Cardiac muscle cell (in vitro differentiated cells and primary cell): ENCODE measurements at regions not wholly inside any gene's neighbourhood (a gene's known extent, or its start where the extent isn't known, plus 50 kb on each side); places are given as distances from the start of the nearest gene placed in this dataset.

Experiments used
- DNase-seq, 2 donors: peaks; one replicate each; pipeline versions ENCODE4 v3.0.0 to v3.0.0-alpha.2; 2010 to 2017; ENCODE audit warnings: low read depth in 1 of 2, low spot score in 1 of 2
- H3K27ac ChIP-seq: fragments of 200-600 bp; sonication (generic); 2 replicates; pipeline ENCODE4 v1.5.1; 2016
- H3K27me3 ChIP-seq: fragments of 200-600 bp; sonication (generic); 2 replicates; pipeline ENCODE4 v1.6.0; 2016; ENCODE audit warnings: control low read depth
- H3K36me3 ChIP-seq: fragments of 200-600 bp; sonication (generic); 2 replicates; pipeline ENCODE4 v1.5.1; 2016; ENCODE audit warnings: control low read depth
- H3K4me1 ChIP-seq: fragments of 200-600 bp; sonication (generic); 2 replicates; pipeline ENCODE4 v1.8.1; 2017; ENCODE audit warnings: low read depth, mild to moderate bottlenecking, mixed run types
- H3K4me3 ChIP-seq: fragments of 200-600 bp; sonication (generic); 2 replicates; pipeline ENCODE4 v1.5.1; 2016; ENCODE audit warnings: mild to moderate bottlenecking
- H3K9me3 ChIP-seq: fragments of 200-600 bp; sonication (generic); 2 replicates; pipeline ENCODE4 v1.5.1; 2017; ENCODE audit warnings: low read depth, mild to moderate bottlenecking, control low read depth
- CTCF ChIP-seq: IDR thresholded peaks from 2 replicates; pipeline ENCODE4 v1.5.1; 2012; ENCODE audit warnings: low read depth, mild to moderate bottlenecking, low read length

- Histone ChIP-seq H3K36me3 (no peaks in the 10 kb centered on the region), H3K9me3 (no peaks in the 10 kb centered on the region), H3K27ac (no peak overlapping the region), H3K4me3 (no peak overlapping the region), H3K4me1 (no peaks in the 10 kb centered on the region), H3K27me3 (no peaks in the 10 kb centered on the region)
- TF ChIP-seq CTCF = no peak
- no peak for DNase-seq
Observed at GRCh38 chr4:55731959-55732358, 87.6 kb upstream of the EXOC1L start.

DNA sequence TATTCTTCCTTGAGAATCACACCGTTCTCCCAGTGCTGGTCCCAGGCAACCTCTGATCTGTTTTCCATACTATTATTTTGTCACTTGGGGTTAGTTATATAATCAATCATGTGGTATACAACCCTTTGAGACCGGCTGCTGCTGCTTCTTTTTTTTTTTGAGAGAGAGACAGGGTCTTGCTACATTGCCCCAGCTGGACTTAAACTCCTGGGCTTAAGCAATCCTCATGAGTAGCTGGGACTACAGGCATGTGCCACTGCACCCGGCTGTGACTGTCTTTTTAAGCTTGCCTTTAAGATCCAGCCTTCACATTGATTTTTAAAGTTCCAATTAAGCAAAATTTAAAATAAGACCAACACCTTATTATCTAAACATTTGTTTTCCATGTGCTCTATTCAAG, 86.7 kb upstream of the EXOC1L start:
- no peak for TF ChIP-seq CTCF
- H3K4me1 ChIP-seq = no peaks in the 10 kb centered on the region
- no peak overlapping the region for H3K4me3 ChIP-seq
- H3K9me3 ChIP-seq = no peaks in the 10 kb centered on the region
- no peak overlapping the region for H3K27ac ChIP-seq
- no peaks in the 10 kb centered on the region for H3K27me3 ChIP-seq
- no peaks in the 10 kb centered on the region for H3K36me3 ChIP-seq
- no peak for DNase-seq

- no peak overlapping the region for H3K27ac ChIP-seq
- no peaks in the 10 kb centered on the region for H3K36me3 ChIP-seq
- DNase-seq = peak in 1 of 2 donors; percentile 50
- TF ChIP-seq CTCF = no peak
- no peaks in the 10 kb centered on the region for H3K27me3 ChIP-seq
- no peaks in the 10 kb centered on the region for H3K4me1 ChIP-seq
- no peaks in the 10 kb centered on the region for H3K9me3 ChIP-seq
- no peak overlapping the region for H3K4me3 ChIP-seq
Observed at GRCh38 chr4:55733932-55734331, 85.7 kb upstream of the EXOC1L start.

- DNase-seq = peak in 1 of 2 donors; percentile 27
- H3K4me1 ChIP-seq = no peaks in the 10 kb centered on the region
- TF ChIP-seq CTCF = peak; percentile 28
Observed at GRCh38 chr4:55736605-55737183, 82.9 kb upstream of the EXOC1L start.

DNA sequence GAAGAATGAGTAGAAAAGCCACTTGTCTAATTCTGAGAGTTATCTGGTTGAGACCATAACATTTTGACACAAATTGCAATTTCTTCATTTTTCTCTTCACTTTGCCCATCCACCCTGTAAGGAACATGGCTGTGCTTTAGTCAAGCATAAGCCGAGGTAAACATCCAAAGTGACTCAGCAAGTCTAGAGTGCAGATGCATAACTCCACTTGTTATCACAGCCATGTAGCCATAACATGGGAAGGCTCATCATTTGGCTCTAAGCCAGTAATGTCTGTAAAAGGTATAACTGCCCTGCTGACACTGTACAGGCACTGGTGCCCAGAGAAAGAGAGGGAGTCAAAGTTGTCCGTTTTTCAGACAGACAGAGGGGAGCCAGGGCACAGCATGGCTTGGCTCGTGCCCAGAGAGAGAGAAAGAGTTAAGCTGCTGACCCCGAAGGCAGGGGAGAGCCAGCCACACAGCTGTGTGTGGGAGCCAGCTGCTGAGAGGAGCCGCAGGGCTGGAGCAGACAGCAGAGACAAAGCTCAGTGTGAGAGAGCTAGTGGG, 76.9 kb upstream of the EXOC1L start:
- Histone ChIP-seq H3K27me3 (no peaks in the 10 kb centered on the region), H3K4me1 (no peaks in the 10 kb centered on the region), H3K27ac (no peak overlapping the region), H3K36me3 (no peaks in the 10 kb centered on the region), H3K4me3 (no peak overlapping the region), H3K9me3 (no peaks in the 10 kb centered on the region)
- DNase-seq = peak in 1 of 2 donors; percentile 66
- no peak for TF ChIP-seq CTCF

More at GRCh38 chr4:55736605-55737183, 82.9 kb upstream of the EXOC1L start:
- no peaks in the 10 kb centered on the region for H3K27me3 ChIP-seq
- H3K36me3 ChIP-seq = no peaks in the 10 kb centered on the region
- no peak overlapping the region for H3K4me3 ChIP-seq
- H3K9me3 ChIP-seq = no peaks in the 10 kb centered on the region
- H3K27ac ChIP-seq = no peak overlapping the region
